ENCODE measurements at regions not wholly inside any gene's neighbourhood (a gene's known extent, or its start where the extent isn't known, plus 50 kb on each side); places are given as distances from the start of the nearest gene placed in this dataset.

- no peak overlapping the region for H3K4me3 ChIP-seq (ENCODE audit: low read depth, low read length)
- DNase-seq (ENCODE audit: low read depth), result no peak
- TF ChIP-seq, protein P1, sequence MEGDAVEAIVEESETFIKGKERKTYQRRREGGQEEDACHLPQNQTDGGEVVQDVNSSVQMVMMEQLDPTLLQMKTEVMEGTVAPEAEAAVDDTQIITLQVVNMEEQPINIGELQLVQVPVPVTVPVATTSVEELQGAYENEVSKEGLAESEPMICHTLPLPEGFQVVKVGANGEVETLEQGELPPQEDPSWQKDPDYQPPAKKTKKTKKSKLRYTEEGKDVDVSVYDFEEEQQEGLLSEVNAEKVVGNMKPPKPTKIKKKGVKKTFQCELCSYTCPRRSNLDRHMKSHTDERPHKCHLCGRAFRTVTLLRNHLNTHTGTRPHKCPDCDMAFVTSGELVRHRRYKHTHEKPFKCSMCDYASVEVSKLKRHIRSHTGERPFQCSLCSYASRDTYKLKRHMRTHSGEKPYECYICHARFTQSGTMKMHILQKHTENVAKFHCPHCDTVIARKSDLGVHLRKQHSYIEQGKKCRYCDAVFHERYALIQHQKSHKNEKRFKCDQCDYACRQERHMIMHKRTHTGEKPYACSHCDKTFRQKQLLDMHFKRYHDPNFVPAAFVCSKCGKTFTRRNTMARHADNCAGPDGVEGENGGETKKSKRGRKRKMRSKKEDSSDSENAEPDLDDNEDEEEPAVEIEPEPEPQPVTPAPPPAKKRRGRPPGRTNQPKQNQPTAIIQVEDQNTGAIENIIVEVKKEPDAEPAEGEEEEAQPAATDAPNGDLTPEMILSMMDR (IDR thresholded peaks at IDR 0.05; ENCODE audit: insufficient read depth, low read length), result no peak
These were observed 126.0 kb upstream of the RFC3 start for GRCh38 chr13:33691980-33692379.

- no peak overlapping the region for H3K4me3 ChIP-seq (ENCODE audit: low read depth, low read length)
- TF ChIP-seq, protein P1 (IDR thresholded peaks at IDR 0.05; ENCODE audit: insufficient read depth, low read length), result no peak
These were observed 125.4 kb upstream of the RFC3 start for GRCh38 chr13:33692531-33692930.

DNA sequence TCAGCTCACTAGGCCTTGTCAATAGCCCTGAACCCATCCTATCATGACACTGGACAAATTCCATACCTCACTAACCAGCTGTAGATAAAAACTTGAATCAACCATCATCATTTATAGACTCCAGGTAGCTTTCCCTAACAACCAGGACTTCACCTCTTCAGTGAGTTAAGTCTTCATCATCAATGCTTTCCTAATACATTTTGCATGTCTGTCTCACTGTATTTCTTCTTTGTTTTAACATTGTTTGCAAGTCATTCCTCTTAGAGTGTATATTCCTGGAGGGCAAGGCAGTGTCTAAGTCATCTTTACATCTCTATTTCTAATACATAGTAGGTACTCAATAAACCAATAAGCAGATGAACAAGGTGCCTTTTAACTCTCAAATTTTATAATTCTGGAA is 123.4 kb upstream of the RFC3 start:
- TF ChIP-seq, protein P1 (IDR thresholded peaks at IDR 0.05; ENCODE audit: insufficient read depth, low read length), result no peak
- DNase-seq (ENCODE audit: low read depth), result no peak
- no peak overlapping the region for H3K4me3 ChIP-seq (ENCODE audit: low read depth, low read length)

More at GRCh38 chr13:33692531-33692930, 125.4 kb upstream of the RFC3 start:
- DNase-seq (ENCODE audit: low read depth), result no peak

GRCh38 chr13:33696530-33696929 is 121.4 kb upstream of the RFC3 start:
- TF ChIP-seq, protein P1 (IDR thresholded peaks at IDR 0.05; ENCODE audit: insufficient read depth, low read length), result no peak
- DNase-seq (ENCODE audit: low read depth), result no peak
- H3K4me3 ChIP-seq (ENCODE audit: low read depth, low read length), result no peak overlapping the region

DNA sequence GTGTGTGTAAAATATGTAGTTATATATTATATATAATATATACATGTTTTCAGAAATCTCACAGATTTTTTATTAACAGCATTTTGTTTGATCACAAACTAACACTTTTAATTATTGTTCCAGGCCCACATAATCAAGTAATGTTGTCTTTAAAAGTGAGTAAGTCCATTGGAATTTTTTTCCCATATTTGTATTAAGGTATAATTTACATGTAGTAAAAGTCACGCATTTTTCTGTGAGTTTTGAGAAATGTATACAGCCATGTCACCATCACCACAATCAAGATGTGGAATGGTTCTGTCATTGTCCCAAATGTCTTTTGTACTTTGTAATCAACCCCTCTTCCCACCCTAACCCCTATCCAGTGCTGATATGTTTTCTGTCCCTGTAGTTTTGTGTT is 120.0 kb upstream of the RFC3 start:
- TF ChIP-seq, protein P1 (IDR thresholded peaks at IDR 0.05; ENCODE audit: insufficient read depth, low read length), result no peak
- no peak for DNase-seq (ENCODE audit: low read depth)
- H3K4me3 ChIP-seq (ENCODE audit: low read depth, low read length), result no peak overlapping the region

DNA sequence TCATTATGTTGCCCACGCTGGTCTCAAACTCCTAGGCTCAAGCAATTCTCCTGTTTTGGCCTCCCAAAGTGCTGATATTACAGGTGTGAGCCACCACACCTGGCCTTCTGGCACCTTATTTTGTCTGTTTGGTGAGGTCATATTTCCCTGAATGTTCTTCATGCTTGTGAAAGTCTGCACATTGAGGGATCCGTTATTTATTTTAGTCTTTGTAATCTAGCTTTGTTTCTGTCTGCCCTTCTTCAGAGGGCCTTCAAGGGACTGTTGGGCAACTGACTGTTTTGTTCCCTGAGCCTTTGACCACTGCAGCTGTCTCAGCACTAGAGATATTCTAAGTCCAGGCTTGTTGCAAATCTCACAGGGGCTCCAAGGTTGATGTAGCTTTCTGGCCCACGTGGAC is 110.5 kb upstream of the RFC3 start:
- TF ChIP-seq, protein P1 (IDR thresholded peaks at IDR 0.05; ENCODE audit: insufficient read depth, low read length), result no peak
- H3K4me3 ChIP-seq (ENCODE audit: low read depth, low read length), result no peak overlapping the region

DNA sequence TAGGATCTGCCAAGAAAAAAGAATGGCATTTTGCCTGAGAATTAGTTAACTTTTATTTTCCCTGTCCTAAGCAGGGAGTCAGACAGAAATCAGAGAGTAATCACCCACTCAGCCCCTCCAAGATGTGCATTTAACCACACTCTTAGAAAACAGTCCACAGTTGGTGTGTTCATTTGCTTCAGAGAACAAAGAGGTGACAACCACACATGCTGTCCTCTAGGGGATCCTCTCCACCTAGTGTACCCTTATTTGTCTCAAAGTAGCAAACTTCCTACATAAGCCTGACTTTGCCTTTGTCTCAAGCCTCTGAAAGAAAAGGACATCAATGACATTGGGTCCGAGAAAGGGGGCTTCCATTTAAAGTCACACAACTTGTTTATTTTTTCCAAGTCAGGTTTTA is 107.0 kb upstream of the RFC3 start:
- no peak overlapping the region for H3K4me3 ChIP-seq (ENCODE audit: low read depth, low read length)
- peak; percentile 4 for DNase-seq (ENCODE audit: low read depth)
- TF ChIP-seq, protein P1 (IDR thresholded peaks at IDR 0.05; ENCODE audit: insufficient read depth, low read length), result no peak

More for the DNA sequence above, 110.5 kb upstream of the RFC3 start:
- DNase-seq (ENCODE audit: low read depth), result no peak

Data from fibroblast of the aortic adventitia (primary cell).